Spleen (tissue), 11 donors: ENCODE measurements at regions not wholly inside any gene's neighbourhood (a gene's known extent, or its start where the extent isn't known, plus 50 kb on each side); places are given as distances from the start of the nearest gene placed in this dataset.

Experiments
- DNase-seq: peaks from one replicate; pipeline ENCODE4 v3.0.0-alpha.2; 2020
- H3K27ac ChIP-seq, 8 donors: fragments of 200-600 bp; sonication (generic) in 7 of 8; 1 replicate in 4 of 8; 2 replicates in 4 of 8; pipeline versions ENCODE4 v1.5.0 to v1.8.0; 2016 to 2021; ENCODE audit warnings: inconsistent platforms in 4 of 8, mild to moderate bottlenecking in 4 of 8, moderate library complexity in 1 of 8
- H3K27me3 ChIP-seq, 7 donors: fragments of 200-600 bp; sonication (generic) in 6 of 7; replicated peaks in 1 of 7; 1 replicate in 4 of 7; 2 replicates in 3 of 7; pipeline versions ENCODE4 v1.5.0 to v1.8.0; 2016 to 2021; ENCODE audit warnings: inconsistent platforms in 3 of 7, mild to moderate bottlenecking in 1 of 7
- H3K36me3 ChIP-seq, 6 donors: fragments of 200-600 bp; sonication (generic) in 5 of 6; 1 replicate in 4 of 6; 2 replicates in 2 of 6; pipeline versions ENCODE4 v1.5.0 to v1.8.0; 2016 to 2021; ENCODE audit warnings: inconsistent platforms in 2 of 6
- H3K4me1 ChIP-seq, 6 donors: fragments of 200-600 bp; sonication (generic) in 5 of 6; 1 replicate in 3 of 6; 2 replicates in 3 of 6; pipeline versions ENCODE4 v1.5.0 to v1.8.0; 2016 to 2021; ENCODE audit warnings: inconsistent platforms in 3 of 6
- H3K4me3 ChIP-seq, 8 donors: fragments of 200-600 bp; sonication (generic) in 7 of 8; 1 replicate in 4 of 8; 2 replicates in 4 of 8; pipeline versions ENCODE4 v1.5.0 to v1.8.0; 2016 to 2021; ENCODE audit warnings: inconsistent platforms in 4 of 8, mild to moderate bottlenecking in 4 of 8, moderate library complexity in 2 of 8
- H3K9me3 ChIP-seq, 8 donors: fragments of 200-600 bp; sonication (generic) in 7 of 8; 1 replicate in 4 of 8; 2 replicates in 4 of 8; pipeline versions ENCODE4 v1.5.0 to v1.8.0; 2016 to 2021; ENCODE audit warnings: inconsistent platforms in 4 of 8
- CTCF ChIP-seq, 11 experiments: fragments of 200-600 bp in 7 of 11; fragments of 450-650 bp in 4 of 11; sonication (generic) in 4 of 11; IDR thresholded peaks in 8 of 11; conservative IDR thresholded peaks in 3 of 11; 1 replicate in 7 of 11; 2 replicates in 4 of 11; pipeline versions ENCODE4 v1.4.0 to v1.8.0; 2016 to 2021; ENCODE audit warnings: antibody characterized with exemption in 11 of 11, inconsistent platforms in 4 of 11, mild to moderate bottlenecking in 1 of 11
- POLR2A ChIP-seq, 3 donors: fragments of 450-650 bp; IDR thresholded peaks; one replicate each; pipeline ENCODE4 v1.5.1; 2017; ENCODE audit warnings: antibody characterized with exemption in 3 of 3, mild to moderate bottlenecking in 1 of 3
- POLR2AphosphoS5 ChIP-seq, 3 donors: sonication (generic); formaldehyde crosslinking; IDR thresholded peaks; one replicate each; pipeline ENCODE4 v1.5.1; 2017; ENCODE audit warnings: antibody characterized with exemption in 3 of 3
- WGBS, 5 donors: extraction: QIAGEN DNeasy Blood & Tissue Kit in 3 of 5; methylation state at CpG; one replicate each; pipeline versions ENCODE4 v1.1.5 to v1.1.7; 2013 to 2018; 5-methylcytosine and 5-hydroxymethylcytosine counted together
- intact Hi-C: fragments of 100-400 bp; cut with DNase I; formaldehyde crosslinking; loops from one replicate; pipeline ENCODE4 v1.15.0; 2023; ENCODE audit warnings: low total_unique reads
- donor health status: healthy with polysubstance abuse.
- donor health status: DM: no; HTN: no; CAD: no; lungs with moderate emphysema.
- donor health status: DM: no; HTN: no; CAD: no.
- donor health status: Bipolar disorder and iron deficiency.
- donor health status: healthy.
- donor health status: DM: no; HTN: no; CAD: no.
- donor health status: DM: yes; HTN: yes; CAD: no.

GRCh38 chrX:54615109-54615508 lies 85.1 kb downstream of the GNL3L start:
- H3K4me3 ChIP-seq = no peak overlapping the region
- intact Hi-C loops = no loop called here
- TF ChIP-seq CTCF (IDR thresholded peaks at IDR 0.05 in 8 of 11, conservative IDR thresholded peaks at IDR 0.05 in 3 of 11) (no peak), POLR2AphosphoS5 (IDR thresholded peaks at IDR 0.05) (no peak), POLR2A (IDR thresholded peaks at IDR 0.05) (no peak)
- no peak for DNase-seq
- H3K9me3 ChIP-seq = peaks cover 0 to 35% (median 14%) of the 10 kb centered on the region in 8 donors
- H3K27me3 ChIP-seq = no peaks in the 10 kb centered on the region
- WGBS, 5 donors = 80 to 100% (median 95%) methylated on average over 1 of the region's 1 CpG
- H3K27ac ChIP-seq = no peak overlapping the region
- peaks cover 0 to 9% (median 0%) of the 10 kb centered on the region in 6 donors for H3K36me3 ChIP-seq
- no peaks in the 10 kb centered on the region for H3K4me1 ChIP-seq

- TF ChIP-seq CTCF (IDR thresholded peaks at IDR 0.05 in 8 of 11, conservative IDR thresholded peaks at IDR 0.05 in 3 of 11) (no peak), POLR2A (IDR thresholded peaks at IDR 0.05) (no peak), POLR2AphosphoS5 (IDR thresholded peaks at IDR 0.05) (no peak)
- Histone ChIP-seq H3K27ac (no peak overlapping the region), H3K4me3 (no peak overlapping the region), H3K4me1 (no peaks in the 10 kb centered on the region), H3K36me3 (no peaks in the 10 kb centered on the region), H3K27me3 (no peaks in the 10 kb centered on the region), H3K9me3 (peaks cover 0 to 48% (median 15%) of the 10 kb centered on the region in 8 donors)
- intact Hi-C loops = no loop called here
- 73 to 95% (median 90%) methylated on average over 3 of the region's 3 CpGs for WGBS, 5 donors
- no peak for DNase-seq
Measured at GRCh38 chrX:54633641-54634040, 103.6 kb downstream of the GNL3L start.

- DNase-seq = no peak
- H3K9me3 ChIP-seq = peaks cover 0 to 11% (median 0%) of the 10 kb centered on the region in 8 donors
- intact Hi-C loops = no loop called here
- peak overlapping the region in 4 of 8 donors; percentile 35 to 66 (median 38) for H3K4me3 ChIP-seq
- no peaks in the 10 kb centered on the region for H3K36me3 ChIP-seq
- 31 to 55% (median 38%) methylated on average over 3 of the region's 3 CpGs for WGBS, 5 donors
- no peak for TF ChIP-seq CTCF (IDR thresholded peaks at IDR 0.05 in 8 of 11, conservative IDR thresholded peaks at IDR 0.05 in 3 of 11)
- TF ChIP-seq POLR2A (IDR thresholded peaks at IDR 0.05) = no peak
- TF ChIP-seq POLR2AphosphoS5 (IDR thresholded peaks at IDR 0.05) = no peak
- peaks cover 0 to 7% (median 2%) of the 10 kb centered on the region in 6 donors for H3K4me1 ChIP-seq
- H3K27me3 ChIP-seq = no peaks in the 10 kb centered on the region
- H3K27ac ChIP-seq = peak overlapping the region; percentile 63 to 92 (median 90)
Measured at GRCh38 chrX:54639018-54639345, 109.0 kb downstream of the GNL3L start.

- intact Hi-C loops = no loop called here
- Histone ChIP-seq H3K36me3 (no peaks in the 10 kb centered on the region), H3K4me3 (peak overlapping the region in 7 of 8 donors; percentile 10 to 66 (median 35)), H3K4me1 (peaks cover 0 to 7% (median 2%) of the 10 kb centered on the region in 6 donors), H3K9me3 (peaks cover 0 to 11% (median 0%) of the 10 kb centered on the region in 8 donors), H3K27ac (peak overlapping the region; percentile 63 to 92 (median 90)), H3K27me3 (no peaks in the 10 kb centered on the region)
- TF ChIP-seq POLR2AphosphoS5 (IDR thresholded peaks at IDR 0.05) (peak; percentile 81 to 86 (median 82)), POLR2A (IDR thresholded peaks at IDR 0.05) (no peak), CTCF (IDR thresholded peaks at IDR 0.05 in 8 of 11, conservative IDR thresholded peaks at IDR 0.05 in 3 of 11) (peak; percentile 29 to 81 (median 66))
- WGBS, 5 donors = 0 to 47% (median 1%) methylated on average over 16 to 47 of the region's 47 CpGs
- DNase-seq = peak; percentile 97
Measured at GRCh38 chrX:54639346-54640102, 109.5 kb downstream of the GNL3L start.
